Endothelial cell of umbilical vein (primary cell): ENCODE measurements at regions not wholly inside any gene's neighbourhood (a gene's known extent, or its start where the extent isn't known, plus 50 kb on each side); places are given as distances from the start of the nearest gene placed in this dataset.

ENCODE experiments used
- BruUV-seq: library from RNA; stranded (reverse); fragments of 400-500 nt; replicated peaks from 2 replicates; lab custom pipeline; 2021; lab: Mats Ljungman, UMichigan
- CTCF ChIA-PET: fragments of 300-600, 350-600 bp; sonication (Branson Sonifier 250); formaldehyde crosslinking; loops from one replicate; lab custom pipeline; 2021; ENCODE audit warnings: antibody characterized with exemption, inconsistent platforms; lab: Charles Lee
- POLR2A ChIA-PET: fragments of 300-600, 350-600 bp; sonication (Branson Sonifier 250); formaldehyde crosslinking; loops from one replicate; lab custom pipeline; 2021; ENCODE audit warnings: antibody characterized with exemption, inconsistent platforms; lab: Charles Lee
- DNase-seq: peaks from one replicate; pipeline ENCODE4 v3.0.0-alpha.2; 2011; ENCODE audit warnings: low read depth, low spot score
- FAIRE-seq: peaks from 2 replicates; lab custom pipeline; 2011; peaks lifted over from hg19 to GRCh38; lab: Jason Lieb, UNC
- H2AFZ ChIP-seq: 2 replicates; pipeline ENCODE4 v1.6.0; 2012; ENCODE audit warnings: low read depth, low read length, control low read depth, inconsistent platforms
- H3K27ac ChIP-seq: 2 replicates; pipeline ENCODE4 v1.5.1; 2011; ENCODE audit warnings: low read depth, mild to moderate bottlenecking, control low read depth, low read length, moderate library complexity; ENCODE audit not compliant: insufficient read depth
- H3K27me3 ChIP-seq, 2 experiments: 2 replicates each; pipeline versions ENCODE4 v1.6.0 to v1.6.1; 2011; ENCODE audit warnings: low read length in 2 of 2, mixed read lengths in 1 of 2; ENCODE audit not compliant: control insufficient read depth in 2 of 2, insufficient read depth in 2 of 2
- H3K36me3 ChIP-seq, 2 experiments: 2 replicates in 1 of 2; 3 replicates in 1 of 2; pipeline ENCODE4 v1.5.1; 2011; ENCODE audit warnings: low read length in 2 of 2, mild to moderate bottlenecking in 1 of 2, moderate library complexity in 1 of 2; ENCODE audit not compliant: control insufficient read depth in 2 of 2, insufficient read depth in 2 of 2; ENCODE audit errors: extremely low read depth in 1 of 2
- H3K4me1 ChIP-seq: 3 replicates; pipeline ENCODE4 v1.5.1; 2011; ENCODE audit warnings: mild to moderate bottlenecking, low read length; ENCODE audit not compliant: control insufficient read depth, insufficient read depth; ENCODE audit errors: extremely low read depth
- H3K4me2 ChIP-seq: 2 replicates; pipeline ENCODE4 v1.6.1; 2011; ENCODE audit warnings: low read length, control low read depth, mixed read lengths; ENCODE audit not compliant: insufficient read depth
- H3K4me3 ChIP-seq, 3 experiments: fragments of 200-600 bp in 1 of 3; sonication (generic), shearing (Covaris generic) in 1 of 3; replicated peaks in 1 of 3; 2 replicates each; pipeline ENCODE4 v1.5.1; 2011 to 2016; ENCODE audit warnings: control low read depth in 3 of 3, low read length in 3 of 3, mild to moderate bottlenecking in 2 of 3, inconsistent platforms in 1 of 3, low read depth in 1 of 3, moderate library complexity in 1 of 3; ENCODE audit not compliant: insufficient read depth in 1 of 3
- H3K79me2 ChIP-seq: 2 replicates; pipeline ENCODE4 v1.6.0; 2012; ENCODE audit warnings: low read length, inconsistent platforms; ENCODE audit not compliant: control insufficient read depth, insufficient read depth
- H3K9ac ChIP-seq: replicated peaks from 2 replicates; pipeline ENCODE3; 2011; ENCODE audit warnings: low read length, control low read depth; ENCODE audit not compliant: insufficient read depth; ENCODE audit errors: extremely low read depth
- H3K9me1 ChIP-seq: replicated peaks from 3 replicates; pipeline ENCODE4 v1.6.0; 2011; ENCODE audit warnings: mild to moderate bottlenecking, low read length; ENCODE audit not compliant: control insufficient read depth, insufficient read depth; ENCODE audit errors: extremely low read depth
- H3K9me3 ChIP-seq: replicated peaks from 2 replicates; pipeline ENCODE4 v1.5.1; 2012; ENCODE audit warnings: low read length, inconsistent platforms; ENCODE audit not compliant: control insufficient read depth, insufficient read depth
- H4K20me1 ChIP-seq: replicated peaks from 2 replicates; pipeline ENCODE3; 2011; ENCODE audit warnings: mild to moderate bottlenecking, low read length; ENCODE audit not compliant: control insufficient read depth, insufficient read depth; ENCODE audit errors: extremely low read depth
- EZH2 ChIP-seq: IDR thresholded peaks from 2 replicates; pipeline ENCODE4 v1.6.1; 2012; ENCODE audit warnings: borderline replicate concordance, low read depth, mild to moderate bottlenecking, moderate library complexity, low read length, inconsistent platforms; ENCODE audit not compliant: severe bottlenecking
- FOS ChIP-seq: IDR thresholded peaks from 2 replicates; pipeline ENCODE4 v1.6.1; 2011; ENCODE audit warnings: mild to moderate bottlenecking, low read length, moderate library complexity, borderline replicate concordance; ENCODE audit not compliant: insufficient read depth
- GATA2 ChIP-seq: IDR thresholded peaks from 2 replicates; pipeline ENCODE4 v1.7.0; 2011; ENCODE audit warnings: low read depth, mild to moderate bottlenecking, moderate library complexity, mixed read lengths, low read length; ENCODE audit not compliant: insufficient read length, insufficient read depth
- JUN ChIP-seq: IDR thresholded peaks from 2 replicates; pipeline ENCODE4 v1.6.1; 2011; ENCODE audit warnings: borderline replicate concordance, low read depth; ENCODE audit not compliant: insufficient read length, insufficient read depth
- MAX ChIP-seq: IDR thresholded peaks from 2 replicates; pipeline ENCODE4 v1.6.1; 2011; ENCODE audit not compliant: insufficient read depth, insufficient read length
- MYC ChIP-seq: IDR thresholded peaks from one replicate; pipeline ENCODE4 v1.6.1; 2011; ENCODE audit warnings: mild to moderate bottlenecking, low read depth, low read length
- POLR2A ChIP-seq: IDR thresholded peaks from 2 replicates; pipeline ENCODE4 v1.6.1; 2012; ENCODE audit warnings: low read depth, mild to moderate bottlenecking, control low read depth, low read length
- POLR2AphosphoS5 ChIP-seq: IDR thresholded peaks from 2 replicates; pipeline ENCODE4 v1.6.1; 2012; ENCODE audit warnings: low read depth, mild to moderate bottlenecking, control low read depth, low read length, moderate library complexity; ENCODE audit not compliant: insufficient read depth
- dilution Hi-C: fragments of 300-500 bp; cut with MboI; formaldehyde crosslinking; loops from one replicate; pipeline ENCODE4 v1.15.0; 2019; ENCODE audit warnings: low sequenced_read_pairs; ENCODE audit not compliant: extremely low pct_ligation_motif_present
- intact Hi-C: fragments of 100-400 bp; cut with micrococcal nuclease; formaldehyde crosslinking; loops from one replicate; pipeline ENCODE4 v1.10.0; 2022
- TF ChIP-seq, protein P1 (sequence below), 2 donors: IDR thresholded peaks; 1 replicate in 1 of 2; 2 replicates in 1 of 2; pipeline ENCODE4 v1.5.1; 2011; ENCODE audit warnings: low read length in 2 of 2, mild to moderate bottlenecking in 2 of 2, moderate library complexity in 2 of 2, control low read depth in 1 of 2, inconsistent platforms in 1 of 2, low read depth in 1 of 2; ENCODE audit not compliant: insufficient read depth in 1 of 2; ENCODE audit errors: extremely low read depth in 1 of 2

DNA sequence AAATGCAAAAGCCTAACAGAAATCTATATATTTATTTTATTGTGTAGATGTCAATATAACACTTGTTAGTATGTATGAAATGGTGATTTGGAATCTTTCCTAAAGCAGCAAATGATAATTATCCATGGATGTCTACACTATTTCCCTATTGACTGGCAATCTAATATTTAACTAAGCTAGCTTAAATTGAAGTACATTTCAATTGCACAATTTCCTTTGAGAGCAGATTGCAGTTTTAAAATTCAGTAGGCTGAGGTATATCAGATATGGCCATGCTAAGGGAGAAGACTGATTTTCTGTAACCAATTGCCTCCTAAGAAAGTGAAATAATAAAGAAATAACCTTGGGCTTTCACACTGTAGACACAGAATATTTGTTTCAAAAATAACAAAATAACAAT lies 90.1 kb upstream of the KCNJ3 start:
- no TSS peak for BruUV-seq
- H3K27me3 ChIP-seq, result no peaks in the 10 kb centered on the region
- no peaks in the 10 kb centered on the region for H3K36me3 ChIP-seq
- FAIRE-seq (no peak), DNase-seq (no peak)
- no peaks in the 10 kb centered on the region for H4K20me1 ChIP-seq
- TF ChIP-seq FOS (no peak), MYC (no peak), MAX (no peak), POLR2AphosphoS5 (no peak), EZH2 (no peak), JUN (no peak), GATA2 (no peak), POLR2A (no peak)
- TF ChIP-seq, protein P1, sequence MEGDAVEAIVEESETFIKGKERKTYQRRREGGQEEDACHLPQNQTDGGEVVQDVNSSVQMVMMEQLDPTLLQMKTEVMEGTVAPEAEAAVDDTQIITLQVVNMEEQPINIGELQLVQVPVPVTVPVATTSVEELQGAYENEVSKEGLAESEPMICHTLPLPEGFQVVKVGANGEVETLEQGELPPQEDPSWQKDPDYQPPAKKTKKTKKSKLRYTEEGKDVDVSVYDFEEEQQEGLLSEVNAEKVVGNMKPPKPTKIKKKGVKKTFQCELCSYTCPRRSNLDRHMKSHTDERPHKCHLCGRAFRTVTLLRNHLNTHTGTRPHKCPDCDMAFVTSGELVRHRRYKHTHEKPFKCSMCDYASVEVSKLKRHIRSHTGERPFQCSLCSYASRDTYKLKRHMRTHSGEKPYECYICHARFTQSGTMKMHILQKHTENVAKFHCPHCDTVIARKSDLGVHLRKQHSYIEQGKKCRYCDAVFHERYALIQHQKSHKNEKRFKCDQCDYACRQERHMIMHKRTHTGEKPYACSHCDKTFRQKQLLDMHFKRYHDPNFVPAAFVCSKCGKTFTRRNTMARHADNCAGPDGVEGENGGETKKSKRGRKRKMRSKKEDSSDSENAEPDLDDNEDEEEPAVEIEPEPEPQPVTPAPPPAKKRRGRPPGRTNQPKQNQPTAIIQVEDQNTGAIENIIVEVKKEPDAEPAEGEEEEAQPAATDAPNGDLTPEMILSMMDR (IDR thresholded peaks at IDR 0.05; ENCODE audit: extremely low read depth in 1 of 2, insufficient read depth in 1 of 2, low read depth in 1 of 2, low read length in 2 of 2), result no peak
- intact Hi-C loops (no loop called here), dilution Hi-C loops (no loop called here)
- H3K9me1 ChIP-seq, result no peaks in the 10 kb centered on the region
- no peak overlapping the region for H3K27ac ChIP-seq
- ChIA-PET POLR2A (no interaction called here), CTCF (no interaction called here)
- no peak overlapping the region for H2AFZ ChIP-seq
- H3K4me1 ChIP-seq, result no peaks in the 10 kb centered on the region
- no peak overlapping the region for H3K9ac ChIP-seq
- no peak overlapping the region for H3K4me3 ChIP-seq
- H3K79me2 ChIP-seq, result no peaks in the 10 kb centered on the region
- no peaks in the 10 kb centered on the region for H3K9me3 ChIP-seq
- no peak overlapping the region for H3K4me2 ChIP-seq
